SK-N-SH (cell line): ENCODE measurements at regions not wholly inside any gene's neighbourhood (a gene's known extent, or its start where the extent isn't known, plus 50 kb on each side); places are given as distances from the start of the nearest gene placed in this dataset.

Experiments used
- CTCF ChIA-PET: fragments of 300-600, 350-600 bp; formaldehyde crosslinking; extraction: SDS; loops from one replicate; lab custom pipeline; 2021; lab: Yijun Ruan, JAX
- POLR2A ChIA-PET: fragments of 350-600 bp; sonication (Branson Sonifier 250); formaldehyde crosslinking; extraction: SDS; loops from one replicate; lab custom pipeline; 2020; ENCODE audit warnings: antibody characterized with exemption, inconsistent platforms; lab: Yijun Ruan, JAX
- DNase-seq: peaks from one replicate; pipeline ENCODE4 v3.0.0; 2012
- H2AFZ ChIP-seq: fragments of 200-600 bp; sonication (generic); 2 replicates; pipeline ENCODE4 v1.8.1; 2016; ENCODE audit warnings: antibody characterized with exemption, mild to moderate bottlenecking, low read depth
- H3F3A ChIP-seq: fragments of 200-600 bp; sonication (generic); replicated peaks from 2 replicates; pipeline ENCODE3; 2016; ENCODE audit warnings: antibody characterized with exemption, mild to moderate bottlenecking; ENCODE audit not compliant: insufficient read depth
- H3K27ac ChIP-seq, 2 experiments: fragments of 200-500 bp in 1 of 2; fragments of 200-600 bp in 1 of 2; sonication (Bioruptor generic) in 1 of 2; sonication (generic), shearing (Covaris generic) in 1 of 2; 2 replicates each; pipeline versions ENCODE4 v1.5.1 to v1.6.1; 2014 to 2016; ENCODE audit warnings: low read depth in 2 of 2, inconsistent platforms in 1 of 2, low read length in 1 of 2, mild to moderate bottlenecking in 1 of 2, mixed read lengths in 1 of 2
- H3K27me3 ChIP-seq: fragments of 200-600 bp; sonication (generic), shearing (Covaris generic); 2 replicates; pipeline ENCODE4 v1.6.1; 2016; ENCODE audit warnings: mixed run types; ENCODE audit not compliant: insufficient read depth
- H3K36me3 ChIP-seq, 2 experiments: fragments of 200-500 bp in 1 of 2; fragments of 200-600 bp in 1 of 2; sonication (Bioruptor generic) in 1 of 2; sonication (generic) in 1 of 2; replicated peaks in 1 of 2; 2 replicates each; pipeline versions ENCODE3 to v1.5.1; 2014 to 2016; ENCODE audit warnings: low read length in 1 of 2, mild to moderate bottlenecking in 1 of 2; ENCODE audit not compliant: insufficient read depth in 2 of 2, control insufficient read depth in 1 of 2
- H3K4me1 ChIP-seq, 2 experiments: fragments of 200-500 bp in 1 of 2; fragments of 200-600 bp in 1 of 2; sonication (Bioruptor generic) in 1 of 2; sonication (generic), shearing (Covaris generic) in 1 of 2; 2 replicates each; pipeline versions ENCODE4 v1.5.1 to v1.6.1; 2014 to 2016; ENCODE audit warnings: low read depth in 1 of 2, low read length in 1 of 2, mixed run types in 1 of 2; ENCODE audit not compliant: insufficient read depth in 2 of 2, control insufficient read depth in 1 of 2
- H3K4me2 ChIP-seq: fragments of 200-600 bp; sonication (generic), shearing (Covaris generic); 2 replicates; pipeline ENCODE4 v1.6.1; 2017; ENCODE audit warnings: mixed run types
- H3K4me3 ChIP-seq, 2 experiments: fragments of 200-500 bp in 1 of 2; fragments of 200-600 bp in 1 of 2; sonication (Bioruptor generic) in 1 of 2; sonication (generic), shearing (Covaris generic) in 1 of 2; 2 replicates each; pipeline versions ENCODE4 v1.5.1 to v1.8.1; 2014 to 2016; ENCODE audit warnings: low read depth in 2 of 2, inconsistent platforms in 1 of 2, low read length in 1 of 2, mild to moderate bottlenecking in 1 of 2, mixed read lengths in 1 of 2, moderate library complexity in 1 of 2
- H3K79me2 ChIP-seq: fragments of 200-600 bp; sonication (generic); 2 replicates; pipeline ENCODE4 v1.8.1; 2017; ENCODE audit warnings: mild to moderate bottlenecking; ENCODE audit not compliant: insufficient read depth
- H3K9ac ChIP-seq: fragments of 200-600 bp; sonication (generic); 2 replicates; pipeline ENCODE4 v1.6.1; 2017; ENCODE audit warnings: mixed run types
- H3K9me2 ChIP-seq: fragments of 200-600 bp; sonication (generic); 2 replicates; pipeline ENCODE4 v1.6.1; 2017; ENCODE audit warnings: mixed run types
- H3K9me3 ChIP-seq: fragments of 200-600 bp; sonication (generic); 2 replicates; pipeline ENCODE4 v1.6.1; 2017; ENCODE audit warnings: mixed run types, mild to moderate bottlenecking, moderate library complexity
- H4K20me1 ChIP-seq: fragments of 200-600 bp; sonication (generic); 2 replicates; pipeline ENCODE4 v1.6.1; 2017; ENCODE audit warnings: mild to moderate bottlenecking, mixed run types; ENCODE audit not compliant: insufficient read depth
- FOSL2 ChIP-seq: IDR thresholded peaks from 2 replicates; pipeline ENCODE4 v1.4.0; 2012; ENCODE audit warnings: low read depth, mild to moderate bottlenecking, moderate library complexity, borderline replicate concordance
- FOXJ3 ChIP-seq: sonication (generic); formaldehyde crosslinking; IDR thresholded peaks from 2 replicates; pipeline ENCODE4 v1.5.1; 2020; ENCODE audit warnings: mild to moderate bottlenecking, missing genetic modification reagents
- FOXM1 ChIP-seq: IDR thresholded peaks from 2 replicates; pipeline ENCODE4 v1.4.0; 2012; ENCODE audit warnings: low read depth, mild to moderate bottlenecking
- JUND ChIP-seq: IDR thresholded peaks from 2 replicates; pipeline ENCODE4 v1.4.0; 2012
- MEF2A ChIP-seq: IDR thresholded peaks from 2 replicates; pipeline ENCODE4 v1.4.0; 2012; ENCODE audit warnings: low read depth, borderline replicate concordance
- MXI1 ChIP-seq: IDR thresholded peaks from 2 replicates; pipeline ENCODE4 v1.6.1; 2012; ENCODE audit warnings: mild to moderate bottlenecking, low read depth, low read length, improper control_type of control experiment
- NRF1 ChIP-seq: IDR thresholded peaks from 2 replicates; pipeline ENCODE4 v1.6.1; 2012; ENCODE audit warnings: low read depth, mild to moderate bottlenecking, low read length
- POLR2AphosphoS5 ChIP-seq: IDR thresholded peaks from 2 replicates; pipeline ENCODE4 v1.6.1; 2012; ENCODE audit warnings: low read depth, low read length
- RFX5 ChIP-seq: IDR thresholded peaks from 2 replicates; pipeline ENCODE4 v1.6.1; 2012; ENCODE audit warnings: mild to moderate bottlenecking, improper control_type of control experiment, low read length
- TCF12 ChIP-seq: IDR thresholded peaks from 2 replicates; pipeline ENCODE4 v1.4.0; 2012
- TEAD4 ChIP-seq: IDR thresholded peaks from 2 replicates; pipeline ENCODE4 v1.4.0; 2012; ENCODE audit warnings: mild to moderate bottlenecking, borderline replicate concordance; ENCODE audit not compliant: insufficient read depth
- YY1 ChIP-seq: IDR thresholded peaks from 2 replicates; pipeline ENCODE4 v1.4.0; 2012; ENCODE audit warnings: low read depth, mild to moderate bottlenecking
- WGBS: methylation state at CpG from one replicate; pipeline ENCODE4 v1.1.6; 2017; ENCODE audit warnings: low lambda C conversion rate; 5-methylcytosine and 5-hydroxymethylcytosine counted together
- TF ChIP-seq, protein P1 (sequence below): IDR thresholded peaks from 2 replicates; pipeline ENCODE4 v1.4.0; 2012; ENCODE audit warnings: low read depth, borderline replicate concordance
- TF ChIP-seq, protein P2 (sequence below): IDR thresholded peaks from 2 replicates; pipeline ENCODE4 v1.4.0; 2012; ENCODE audit warnings: low read depth, borderline replicate concordance
- TF ChIP-seq, protein P3 (sequence below): IDR thresholded peaks from 2 replicates; pipeline ENCODE4; 2012
- TF ChIP-seq, protein P4 (sequence below): fragments of 150-350 bp; IDR thresholded peaks from 2 replicates; pipeline ENCODE4 v1.6.1; 2016; ENCODE audit warnings: mild to moderate bottlenecking, low read depth, low read length
- TF ChIP-seq, protein P5 (sequence below): fragments of 150-350 bp; IDR thresholded peaks from 2 replicates; pipeline ENCODE4 v1.6.1; 2017; ENCODE audit warnings: antibody characterized with exemption, low read length, low read depth, borderline replicate concordance

DNA sequence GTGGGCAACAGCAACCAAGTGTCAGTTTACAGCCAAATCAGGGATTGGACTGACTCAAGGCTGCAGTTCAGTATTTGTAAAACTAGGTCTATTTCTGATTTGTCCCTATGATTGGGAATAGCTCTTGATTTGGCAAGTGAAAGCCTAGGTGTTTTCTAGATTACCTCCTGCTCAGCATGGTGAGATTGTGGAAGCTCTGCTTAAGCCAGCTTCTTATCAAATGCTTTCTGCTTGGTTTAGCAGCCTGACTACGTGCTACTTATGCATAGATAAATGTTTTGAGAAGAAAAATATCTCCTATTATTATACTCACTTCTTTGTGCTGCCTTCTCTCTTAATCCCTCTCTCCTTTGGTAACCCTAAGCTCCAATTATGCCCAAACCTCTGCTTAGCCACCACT, 86.3 kb upstream of the AMOTL1 start:
- CTCF ChIA-PET, result interaction anchor here (0.6 to 1.2 kb wide), 3 partner anchors 13 to 1129 kb away, joined by 3 to 4 read pairs (median 3); no protein-coding TSS in a partner anchor
- Histone ChIP-seq H2AFZ (no peak overlapping the region), H3K9ac (no peak overlapping the region), H3K9me2 (no peaks in the 10 kb centered on the region), H3K79me2 (no peaks in the 10 kb centered on the region), H3K4me1 (no peaks in the 10 kb centered on the region), H3K27me3 (no peaks in the 10 kb centered on the region), H3K4me3 (no peak overlapping the region), H3K9me3 (no peaks in the 10 kb centered on the region), H4K20me1 (no peaks in the 10 kb centered on the region), H3K36me3 (no peaks in the 10 kb centered on the region), H3F3A (no peaks in the 10 kb centered on the region), H3K4me2 (no peak overlapping the region), H3K27ac (no peak overlapping the region)
- TF ChIP-seq, protein P1, sequence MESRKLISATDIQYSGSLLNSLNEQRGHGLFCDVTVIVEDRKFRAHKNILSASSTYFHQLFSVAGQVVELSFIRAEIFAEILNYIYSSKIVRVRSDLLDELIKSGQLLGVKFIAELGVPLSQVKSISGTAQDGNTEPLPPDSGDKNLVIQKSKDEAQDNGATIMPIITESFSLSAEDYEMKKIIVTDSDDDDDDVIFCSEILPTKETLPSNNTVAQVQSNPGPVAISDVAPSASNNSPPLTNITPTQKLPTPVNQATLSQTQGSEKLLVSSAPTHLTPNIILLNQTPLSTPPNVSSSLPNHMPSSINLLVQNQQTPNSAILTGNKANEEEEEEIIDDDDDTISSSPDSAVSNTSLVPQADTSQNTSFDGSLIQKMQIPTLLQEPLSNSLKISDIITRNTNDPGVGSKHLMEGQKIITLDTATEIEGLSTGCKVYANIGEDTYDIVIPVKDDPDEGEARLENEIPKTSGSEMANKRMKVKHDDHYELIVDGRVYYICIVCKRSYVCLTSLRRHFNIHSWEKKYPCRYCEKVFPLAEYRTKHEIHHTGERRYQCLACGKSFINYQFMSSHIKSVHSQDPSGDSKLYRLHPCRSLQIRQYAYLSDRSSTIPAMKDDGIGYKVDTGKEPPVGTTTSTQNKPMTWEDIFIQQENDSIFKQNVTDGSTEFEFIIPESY, result no peak
- TF ChIP-seq MEF2A (no peak), NRF1 (no peak), TCF12 (no peak), JUND (no peak), POLR2AphosphoS5 (no peak), FOSL2 (no peak), FOXJ3 (no peak), MXI1 (no peak), FOXM1 (no peak), TEAD4 (no peak), RFX5 (no peak), YY1 (no peak)
- TF ChIP-seq, protein P2, sequence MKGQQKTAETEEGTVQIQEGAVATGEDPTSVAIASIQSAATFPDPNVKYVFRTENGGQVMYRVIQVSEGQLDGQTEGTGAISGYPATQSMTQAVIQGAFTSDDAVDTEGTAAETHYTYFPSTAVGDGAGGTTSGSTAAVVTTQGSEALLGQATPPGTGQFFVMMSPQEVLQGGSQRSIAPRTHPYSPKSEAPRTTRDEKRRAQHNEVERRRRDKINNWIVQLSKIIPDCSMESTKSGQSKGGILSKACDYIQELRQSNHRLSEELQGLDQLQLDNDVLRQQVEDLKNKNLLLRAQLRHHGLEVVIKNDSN, result no peak
- TF ChIP-seq, protein P3, sequence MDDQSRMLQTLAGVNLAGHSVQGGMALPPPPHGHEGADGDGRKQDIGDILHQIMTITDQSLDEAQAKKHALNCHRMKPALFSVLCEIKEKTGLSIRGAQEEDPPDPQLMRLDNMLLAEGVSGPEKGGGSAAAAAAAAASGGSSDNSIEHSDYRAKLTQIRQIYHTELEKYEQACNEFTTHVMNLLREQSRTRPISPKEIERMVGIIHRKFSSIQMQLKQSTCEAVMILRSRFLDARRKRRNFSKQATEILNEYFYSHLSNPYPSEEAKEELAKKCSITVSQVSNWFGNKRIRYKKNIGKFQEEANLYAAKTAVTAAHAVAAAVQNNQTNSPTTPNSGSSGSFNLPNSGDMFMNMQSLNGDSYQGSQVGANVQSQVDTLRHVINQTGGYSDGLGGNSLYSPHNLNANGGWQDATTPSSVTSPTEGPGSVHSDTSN, result no peak
- TF ChIP-seq, protein P4, sequence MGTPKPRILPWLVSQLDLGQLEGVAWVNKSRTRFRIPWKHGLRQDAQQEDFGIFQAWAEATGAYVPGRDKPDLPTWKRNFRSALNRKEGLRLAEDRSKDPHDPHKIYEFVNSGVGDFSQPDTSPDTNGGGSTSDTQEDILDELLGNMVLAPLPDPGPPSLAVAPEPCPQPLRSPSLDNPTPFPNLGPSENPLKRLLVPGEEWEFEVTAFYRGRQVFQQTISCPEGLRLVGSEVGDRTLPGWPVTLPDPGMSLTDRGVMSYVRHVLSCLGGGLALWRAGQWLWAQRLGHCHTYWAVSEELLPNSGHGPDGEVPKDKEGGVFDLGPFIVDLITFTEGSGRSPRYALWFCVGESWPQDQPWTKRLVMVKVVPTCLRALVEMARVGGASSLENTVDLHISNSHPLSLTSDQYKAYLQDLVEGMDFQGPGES, result no peak
- TF ChIP-seq, protein P5, sequence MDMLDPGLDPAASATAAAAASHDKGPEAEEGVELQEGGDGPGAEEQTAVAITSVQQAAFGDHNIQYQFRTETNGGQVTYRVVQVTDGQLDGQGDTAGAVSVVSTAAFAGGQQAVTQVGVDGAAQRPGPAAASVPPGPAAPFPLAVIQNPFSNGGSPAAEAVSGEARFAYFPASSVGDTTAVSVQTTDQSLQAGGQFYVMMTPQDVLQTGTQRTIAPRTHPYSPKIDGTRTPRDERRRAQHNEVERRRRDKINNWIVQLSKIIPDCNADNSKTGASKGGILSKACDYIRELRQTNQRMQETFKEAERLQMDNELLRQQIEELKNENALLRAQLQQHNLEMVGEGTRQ, result no peak
- WGBS, result 13% methylated on average over 1 of the region's 1 CpG
- POLR2A ChIA-PET, result no interaction called here
- DNase-seq, result no peak
